K562 (cell line): ENCODE measurements at regions not wholly inside any gene's neighbourhood (a gene's known extent, or its start where the extent isn't known, plus 50 kb on each side); places are given as distances from the start of the nearest gene placed in this dataset.
"Not testable (repeated sequence)": the region's sequence is repeated elsewhere in the genome, so short reads cannot be mapped to it uniquely, and the experiment has no call there.

Source experiments
- CBX8 ChIP-seq: fragments of 200-600 bp; sonication (generic); IDR thresholded peaks from 2 replicates; pipeline ENCODE4 v1.6.1; 2012; ENCODE audit warnings: borderline replicate concordance, mixed run types, low read depth, mild to moderate bottlenecking, moderate library complexity, mixed read lengths, low read length, control low read depth, inconsistent platforms; ENCODE audit not compliant: poor library complexity, severe bottlenecking; ENCODE audit errors: extremely low read depth
- NBN ChIP-seq: fragments of 450-650 bp; IDR thresholded peaks from 2 replicates; pipeline ENCODE4 v1.6.1; 2016; ENCODE audit warnings: low read depth, mild to moderate bottlenecking
- NFE2 ChIP-seq: IDR thresholded peaks from 2 replicates; pipeline ENCODE4 v1.6.1; 2014; ENCODE audit warnings: antibody characterized with exemption, low read depth
- PRDM10 ChIP-seq: fragments of 450-650 bp; IDR thresholded peaks from 2 replicates; pipeline ENCODE4 v1.6.1; 2018; ENCODE audit not compliant: partially characterized antibody
- RBFOX2 ChIP-seq: fragments of 200-400 bp; formaldehyde crosslinking; IDR thresholded peaks from 2 replicates; pipeline ENCODE4 v1.6.1; 2017; ENCODE audit warnings: low read depth, mild to moderate bottlenecking, low read length, moderate library complexity
- STAT5A ChIP-seq: IDR thresholded peaks from 2 replicates; pipeline ENCODE4 v1.6.1; 2012; ENCODE audit warnings: low read length, inconsistent platforms, borderline replicate concordance
- YY1 ChIP-seq, 3 experiments: IDR thresholded peaks; 2 replicates each; pipeline ENCODE4 v1.6.1; 2011; ENCODE audit warnings: low read length in 2 of 3, mild to moderate bottlenecking in 2 of 3, moderate library complexity in 2 of 3, borderline replicate concordance in 1 of 3, control low read depth in 1 of 3, low read depth in 1 of 3; ENCODE audit not compliant: insufficient read depth in 3 of 3, insufficient replicate concordance in 2 of 3, control insufficient read depth in 1 of 3, insufficient read length in 1 of 3; ENCODE audit errors: extremely low read depth in 1 of 3
- ZNF274 ChIP-seq: IDR thresholded peaks from 2 replicates; pipeline ENCODE4 v1.6.1; 2011; ENCODE audit warnings: low read depth, mild to moderate bottlenecking, low read length, moderate library complexity, borderline replicate concordance
- TF ChIP-seq, protein P1 (sequence below): fragments of 250-450 bp; sonication (Bioruptor Pico); IDR thresholded peaks from 2 replicates; pipeline ENCODE4 v1.8.0; 2022; ENCODE audit warnings: moderate library complexity, mild to moderate bottlenecking, inconsistent platforms

- not testable (repeated sequence) for TF ChIP-seq YY1 (IDR thresholded peaks at IDR 0.05; ENCODE audit: borderline replicate concordance in 1 of 3, control insufficient read depth in 1 of 3, extremely low read depth in 1 of 3, insufficient read depth in 3 of 3, insufficient read length in 1 of 3, insufficient replicate concordance in 2 of 3, low read depth in 1 of 3, low read length in 2 of 3); STAT5A; NBN; CBX8; RBFOX2; NFE2; ZNF274; PRDM10
- TF ChIP-seq, protein P1, sequence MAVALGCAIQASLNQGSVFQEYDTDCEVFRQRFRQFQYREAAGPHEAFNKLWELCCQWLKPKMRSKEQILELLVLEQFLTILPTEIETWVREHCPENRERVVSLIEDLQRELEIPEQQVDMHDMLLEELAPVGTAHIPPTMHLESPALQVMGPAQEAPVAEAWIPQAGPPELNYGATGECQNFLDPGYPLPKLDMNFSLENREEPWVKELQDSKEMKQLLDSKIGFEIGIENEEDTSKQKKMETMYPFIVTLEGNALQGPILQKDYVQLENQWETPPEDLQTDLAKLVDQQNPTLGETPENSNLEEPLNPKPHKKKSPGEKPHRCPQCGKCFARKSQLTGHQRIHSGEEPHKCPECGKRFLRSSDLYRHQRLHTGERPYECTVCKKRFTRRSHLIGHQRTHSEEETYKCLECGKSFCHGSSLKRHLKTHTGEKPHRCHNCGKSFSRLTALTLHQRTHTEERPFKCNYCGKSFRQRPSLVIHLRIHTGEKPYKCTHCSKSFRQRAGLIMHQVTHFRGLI (CRISPR knock-in tag) = not testable (repeated sequence)
Observed at GRCh38 chr12:46655984-46656383, 169.8 kb downstream of the SLC38A4 start.
